Embryonic facial prominence (tissue), 1 donor: ENCODE measurements at regions not wholly inside any gene's neighbourhood (a gene's known extent, or its start where the extent isn't known, plus 50 kb on each side); places are given as distances from the start of the nearest gene placed in this dataset.

Experiments used
- DNase-seq: peaks from one replicate; pipeline ENCODE4 v3.0.0-alpha.2; 2016; ENCODE audit errors: extremely low spot score

GRCh38 chr1:117678246-117678977 lies 72.6 kb downstream of the TENT5C start:
- DNase-seq: no peak

DNA sequence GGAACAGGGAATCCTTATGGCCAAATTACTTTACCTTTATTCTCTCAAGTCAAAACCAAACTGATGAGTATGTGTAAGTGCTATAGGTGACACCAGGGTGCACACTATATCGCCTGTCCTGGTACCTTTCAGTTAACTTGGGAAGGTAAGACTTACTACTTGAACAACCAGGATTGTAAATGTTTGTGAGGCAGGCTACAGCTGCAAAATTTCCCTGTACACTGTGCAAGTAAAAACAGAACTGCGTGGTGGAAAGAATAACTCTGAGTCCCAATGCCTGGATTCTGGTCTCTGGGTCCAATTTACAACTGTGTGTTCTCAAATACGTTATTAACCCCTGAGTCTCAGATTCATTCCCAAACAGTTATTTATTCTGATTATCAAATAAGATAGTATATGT lies 73.5 kb downstream of the TENT5C start:
- DNase-seq: no peak

- DNase-seq: no peak
These were observed 74.0 kb downstream of the TENT5C start for GRCh38 chr1:117679868-117680267.

DNA sequence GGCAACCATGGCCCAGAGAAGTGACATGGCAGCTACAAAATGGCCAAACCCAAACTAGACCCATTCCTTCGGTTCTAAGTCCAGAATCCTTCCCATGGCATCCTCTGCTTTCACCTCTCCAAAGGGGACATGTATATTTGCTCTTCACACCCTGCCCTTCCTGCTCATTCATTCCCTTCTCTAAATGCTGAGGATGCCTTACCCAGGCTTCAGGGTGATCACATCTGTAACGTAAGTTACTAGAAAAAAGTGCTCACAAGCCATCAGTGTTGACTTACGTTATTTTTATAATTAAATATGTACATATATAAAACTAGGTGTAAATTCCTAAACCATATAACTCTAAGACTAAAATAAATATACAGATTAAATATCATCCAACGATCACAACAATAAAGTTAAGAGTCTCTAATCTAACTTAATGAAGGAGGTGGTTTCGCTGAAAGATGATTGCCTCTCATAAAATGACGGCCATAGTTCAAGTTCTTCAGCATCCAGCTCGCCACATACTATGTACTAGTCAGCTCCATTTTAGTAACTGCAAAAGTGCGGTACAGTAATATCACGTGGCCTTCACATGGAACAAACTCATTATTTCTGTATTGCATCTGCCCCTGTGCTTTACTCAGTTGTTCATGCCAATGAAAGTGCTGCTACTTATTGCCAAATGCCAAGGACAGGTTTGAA lies 74.6 kb downstream of the TENT5C start:
- DNase-seq: no peak

- DNase-seq: no peak
These were observed 75.4 kb downstream of the TENT5C start for GRCh38 chr1:117681093-117681900.

- DNase-seq: no peak
These were observed 76.0 kb downstream of the TENT5C start for GRCh38 chr1:117681901-117682250.

DNA sequence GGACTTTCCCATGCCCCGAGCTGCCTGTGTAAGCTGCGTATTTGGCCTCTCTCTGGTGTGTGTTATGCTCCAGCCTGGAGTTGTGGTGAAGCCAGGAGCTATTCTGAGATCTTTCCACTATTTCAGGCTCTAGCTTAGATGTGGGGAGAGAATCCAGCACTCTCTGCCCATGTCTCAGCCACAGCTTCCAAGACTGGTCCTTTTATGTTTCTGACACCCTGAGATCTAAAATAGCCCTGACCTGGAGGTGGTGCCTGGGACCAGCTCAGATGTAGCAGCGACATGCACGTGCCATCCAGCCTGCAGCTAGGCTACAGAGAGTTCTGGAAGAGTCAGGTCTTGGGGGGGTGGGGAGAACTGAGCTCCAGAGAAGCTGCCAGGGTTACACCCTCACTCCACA lies 76.5 kb downstream of the TENT5C start:
- no peak for DNase-seq

GRCh38 chr1:117683571-117684285 lies 77.9 kb downstream of the TENT5C start:
- no peak for DNase-seq

GRCh38 chr1:117685936-117686806 lies 80.3 kb downstream of the TENT5C start:
- no peak for DNase-seq

- no peak for DNase-seq
These were observed 81.1 kb downstream of the TENT5C start for GRCh38 chr1:117686907-117687306.

DNA sequence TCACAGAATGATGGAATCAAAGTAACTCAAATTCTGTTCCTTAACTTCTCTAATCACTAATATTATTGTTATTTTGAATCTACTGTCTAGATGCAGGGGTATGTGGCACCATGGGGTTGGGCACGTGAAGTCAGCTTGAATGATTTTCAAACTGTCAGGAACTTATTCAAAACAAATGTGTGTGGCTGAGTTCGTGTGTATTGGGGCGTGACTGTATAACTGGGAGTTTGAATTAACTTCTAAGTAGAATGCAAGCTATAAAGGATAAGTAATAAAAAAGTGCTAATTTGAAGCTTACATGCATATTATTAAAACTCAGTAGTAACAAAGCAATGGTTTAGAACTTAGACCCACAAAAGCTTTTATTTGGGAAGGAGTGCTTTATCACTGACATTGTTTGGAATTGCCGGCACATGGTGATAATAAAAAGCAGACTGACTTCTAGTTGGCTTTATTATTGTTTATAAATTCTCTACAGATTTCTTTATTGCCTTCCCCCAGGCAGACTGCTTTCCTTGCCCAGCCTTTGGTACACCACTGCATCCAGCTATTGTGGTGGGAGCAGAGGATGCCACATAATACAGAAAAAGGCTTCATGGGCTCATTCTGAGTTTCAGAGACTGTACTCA lies 84.3 kb downstream of the TENT5C start:
- DNase-seq: no peak

DNA sequence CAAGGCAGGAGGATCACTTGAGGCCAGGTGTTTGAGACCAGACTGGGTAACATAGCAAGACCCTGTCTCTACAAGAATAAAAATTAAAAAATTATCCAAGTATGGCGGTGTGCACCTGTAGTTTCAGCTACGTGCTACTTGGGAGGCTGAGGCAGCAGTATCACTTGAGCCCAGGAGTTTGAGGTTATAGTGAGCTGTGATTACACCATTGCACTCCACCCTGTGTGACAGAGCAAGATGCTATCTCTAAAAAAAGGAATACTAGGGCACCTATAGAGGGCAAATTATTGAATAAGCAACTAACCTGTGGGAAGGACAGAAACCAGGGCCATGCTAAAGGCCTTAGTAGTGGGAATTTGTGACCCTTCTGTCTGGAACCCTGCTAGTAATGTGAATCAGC lies 86.1 kb downstream of the TENT5C start:
- no peak for DNase-seq

DNA sequence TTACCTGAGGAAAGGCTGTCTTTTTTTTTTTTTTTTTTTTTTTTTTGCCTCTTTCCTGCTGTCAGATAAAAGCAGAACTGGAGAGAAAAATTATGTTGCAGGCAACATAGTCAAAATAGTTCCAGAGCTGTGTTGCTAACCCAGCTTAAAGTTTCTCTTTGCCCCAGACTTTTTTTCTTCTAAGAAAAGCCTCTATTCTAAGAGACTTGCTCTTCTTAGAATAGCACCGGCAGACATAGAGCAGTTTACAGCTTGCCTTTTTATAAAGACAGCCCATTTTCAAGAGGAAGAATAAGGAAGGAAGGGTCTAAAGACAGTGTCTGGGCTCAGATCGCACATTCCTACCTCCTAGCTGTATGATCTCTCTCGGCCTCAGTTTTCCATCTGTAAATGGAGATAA lies 88.7 kb downstream of the TENT5C start:
- no peak for DNase-seq

- DNase-seq: no peak
These were observed 90.1 kb downstream of the TENT5C start for GRCh38 chr1:117695796-117696490.

DNA sequence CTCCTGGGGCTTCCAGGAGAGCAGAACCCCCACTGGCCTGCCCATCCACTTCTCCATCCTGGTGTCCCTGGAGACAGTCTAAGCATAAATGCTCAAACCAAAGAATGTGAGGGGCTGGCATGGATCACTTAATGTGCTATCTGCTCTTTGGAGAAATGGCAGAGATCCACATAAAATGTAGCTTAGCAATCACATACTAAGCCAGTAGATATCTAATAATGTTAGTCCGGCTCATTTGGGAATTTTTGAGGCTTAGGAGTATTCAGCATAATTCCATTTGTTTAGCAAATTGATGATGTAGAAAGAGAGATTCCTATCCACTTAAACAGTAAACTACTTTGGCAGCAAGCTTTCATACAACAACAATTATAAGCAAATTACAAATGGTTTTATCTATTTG lies 90.7 kb downstream of the TENT5C start:
- DNase-seq: no peak

DNA sequence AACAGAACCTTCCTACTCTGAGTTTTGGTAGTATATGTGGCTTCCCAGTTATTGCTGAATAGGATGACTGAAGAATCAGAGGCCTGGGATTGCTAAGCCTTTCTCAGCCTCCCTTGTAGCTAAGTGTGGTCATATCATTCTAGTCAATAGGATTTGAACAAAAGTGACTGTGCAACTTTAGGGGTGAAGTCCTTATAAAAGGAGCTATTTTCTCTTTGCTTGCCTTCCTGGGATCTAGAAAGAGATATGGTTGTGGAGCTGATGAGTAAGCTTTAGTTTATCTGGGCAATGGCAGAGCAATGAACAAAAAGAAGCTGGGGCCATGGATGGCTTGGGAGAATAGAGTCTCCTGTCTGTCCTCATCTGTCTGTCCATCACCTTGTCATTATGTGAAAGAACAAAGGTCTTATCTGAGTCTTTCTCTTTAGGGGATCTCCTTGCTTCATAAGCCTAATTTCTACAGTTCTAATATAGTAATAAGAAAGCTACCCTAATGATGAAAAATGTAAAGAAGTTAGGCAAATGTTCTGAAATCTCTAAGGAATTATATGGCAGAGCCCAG lies 91.5 kb downstream of the TENT5C start:
- DNase-seq: no peak

- DNase-seq: no peak
These were observed 92.7 kb downstream of the TENT5C start for GRCh38 chr1:117698398-117699160.

DNA sequence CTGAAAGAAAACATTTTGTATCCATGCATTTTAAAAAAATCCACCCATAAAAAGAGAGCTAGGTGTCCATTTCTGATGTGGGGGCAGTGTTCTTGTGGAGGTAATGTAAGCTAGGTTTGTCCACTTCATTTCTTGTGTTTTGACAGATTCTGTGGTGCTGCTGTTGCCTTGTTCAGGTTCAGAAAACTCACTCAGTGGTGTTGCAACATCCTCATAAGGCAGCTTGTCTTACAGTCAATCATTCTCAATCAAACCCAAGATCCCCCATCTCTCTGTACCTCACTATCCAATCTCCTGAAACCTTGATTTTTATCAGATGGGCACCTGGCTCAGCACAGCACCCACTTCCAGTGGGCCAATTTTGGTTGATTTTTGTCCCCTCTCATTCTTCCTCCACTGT lies 94.1 kb downstream of the TENT5C start:
- no peak for DNase-seq

DNA sequence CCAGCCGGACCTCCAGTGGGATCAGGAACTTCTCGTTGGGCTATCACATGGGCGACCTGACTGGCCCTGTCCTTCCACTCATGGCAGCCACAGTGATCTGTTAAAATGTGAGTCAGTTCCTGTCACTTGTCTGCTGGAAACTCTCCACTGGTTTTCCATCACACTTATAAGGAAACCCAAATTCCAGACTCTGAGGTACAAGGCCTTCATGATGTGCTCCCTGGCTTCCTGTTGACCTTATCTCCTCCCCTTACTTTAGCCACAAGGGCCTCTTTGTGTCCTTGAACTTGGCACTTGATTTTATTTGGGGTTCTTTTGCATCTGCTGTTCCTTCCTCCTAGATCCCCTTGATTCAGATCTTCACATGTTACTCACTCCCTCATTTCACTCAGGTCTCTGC lies 96.8 kb downstream of the TENT5C start:
- no peak for DNase-seq
